GM21619 (cell line): ENCODE measurements at regions not wholly inside any gene's neighbourhood (a gene's known extent, or its start where the extent isn't known, plus 50 kb on each side); places are given as distances from the start of the nearest gene placed in this dataset.
"Not testable (repeated sequence)": the region's sequence is repeated elsewhere in the genome, so short reads cannot be mapped to it uniquely, and the experiment has no call there.

Experiments
- ATAC-seq: cut with Tn5 transposase; IDR thresholded peaks from one replicate; pipeline ENCODE4 v1.9.1; 2021; ENCODE audit not compliant: unreplicated experiment

- ATAC-seq = not testable (repeated sequence)
Measured at GRCh38 chr2:208921358-208921757, 502.5 kb upstream of the MAP2 start.

- no peak for ATAC-seq
Measured at GRCh38 chr2:208927867-208928266, 496.0 kb upstream of the MAP2 start.

GRCh38 chr2:208929139-208929864 is 494.5 kb upstream of the MAP2 start:
- ATAC-seq = no peak

- ATAC-seq = no peak
Measured at GRCh38 chr2:208929894-208930427, 493.9 kb upstream of the MAP2 start.

- no peak for ATAC-seq
Measured at GRCh38 chr2:208935531-208935930, 488.3 kb upstream of the MAP2 start.

GRCh38 chr2:208937521-208937920 is 486.3 kb upstream of the MAP2 start:
- no peak for ATAC-seq

- no peak for ATAC-seq
Measured at GRCh38 chr2:208939852-208940251, 484.0 kb upstream of the MAP2 start.

- ATAC-seq = no peak
Measured at GRCh38 chr2:208945719-208946256, 478.1 kb upstream of the MAP2 start.

- ATAC-seq = no peak
Measured at GRCh38 chr2:208948073-208948472, 475.8 kb upstream of the MAP2 start.

GRCh38 chr2:208970070-208970469 is 453.8 kb upstream of the MAP2 start:
- no peak for ATAC-seq

- ATAC-seq = no peak
Measured at GRCh38 chr2:208977582-208977981, 446.3 kb upstream of the MAP2 start.

- ATAC-seq = no peak
Measured at GRCh38 chr2:208978946-208979345, 444.9 kb upstream of the MAP2 start.

- ATAC-seq = no peak
Measured at GRCh38 chr2:208980321-208980720, 443.5 kb upstream of the MAP2 start.

- no peak for ATAC-seq
Measured at GRCh38 chr2:208982831-208983230, 441.0 kb upstream of the MAP2 start.

GRCh38 chr2:208983486-208983885 is 440.4 kb upstream of the MAP2 start:
- ATAC-seq = no peak

- no peak for ATAC-seq
Measured at GRCh38 chr2:208984376-208985090, 439.3 kb upstream of the MAP2 start.

GRCh38 chr2:208985644-208986043 is 438.2 kb upstream of the MAP2 start:
- no peak for ATAC-seq

- no peak for ATAC-seq
Measured at GRCh38 chr2:208990716-208991115, 433.1 kb upstream of the MAP2 start.

- ATAC-seq = no peak
Measured at GRCh38 chr2:208999911-209000310, 423.9 kb upstream of the MAP2 start.

- ATAC-seq = no peak
Measured at GRCh38 chr2:209002054-209002453, 421.8 kb upstream of the MAP2 start.

- no peak for ATAC-seq
Measured at GRCh38 chr2:209005371-209005770, 418.5 kb upstream of the MAP2 start.
